ENCODE measurements at regions not wholly inside any gene's neighbourhood (a gene's known extent, or its start where the extent isn't known, plus 50 kb on each side); places are given as distances from the start of the nearest gene placed in this dataset.

DNA sequence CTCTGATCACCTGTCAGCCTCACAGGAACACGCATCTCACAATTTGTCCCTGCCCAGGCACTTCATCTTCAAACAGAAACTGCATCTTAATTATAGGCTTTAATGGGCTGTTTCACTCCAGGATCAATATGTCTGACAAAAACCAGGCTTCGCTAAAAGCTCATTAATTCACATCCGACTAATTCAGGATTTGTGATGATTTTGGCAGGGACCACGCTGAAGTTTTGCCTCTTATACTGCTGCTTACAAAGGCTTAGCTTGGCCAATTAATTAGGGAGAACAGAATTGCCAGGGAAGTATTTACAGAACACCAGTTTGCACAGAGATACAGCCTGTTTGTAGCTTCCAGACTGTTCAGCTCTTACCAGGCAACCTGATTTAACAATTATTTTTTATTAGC is 541.0 kb upstream of the SPTLC3 start:
- CTCF ChIA-PET = no interaction called here
- H3K4me3 Mint-ChIP-seq = no peak overlapping the region
- ATAC-seq (no peak), DNase-seq (ENCODE audit: low spot score) (no peak)
- peaks cover 16% of the 10 kb centered on the region for H3K4me1 Mint-ChIP-seq
- H3K27ac Mint-ChIP-seq = no peak overlapping the region
- TF ChIP-seq ZNF263 (CRISPR knock-in tag; IDR thresholded peaks at IDR 0.05; ENCODE audit: low read depth) (no peak), MXD4 (CRISPR knock-in tag; IDR thresholded peaks at IDR 0.05; ENCODE audit: borderline replicate concordance) (no peak), EMX1 (CRISPR knock-in tag; IDR thresholded peaks at IDR 0.05) (no peak), ZNF232 (CRISPR knock-in tag; IDR thresholded peaks at IDR 0.05) (no peak), GABPB1 (CRISPR knock-in tag; IDR thresholded peaks at IDR 0.05) (no peak), NFATC4 (CRISPR knock-in tag; IDR thresholded peaks at IDR 0.05) (no peak), KAT7 (CRISPR knock-in tag; IDR thresholded peaks at IDR 0.05; ENCODE audit: borderline replicate concordance) (no peak), RORB (CRISPR knock-in tag; IDR thresholded peaks at IDR 0.05) (no peak), NR3C1 (CRISPR knock-in tag; conservative IDR thresholded peaks at IDR 0.05; ENCODE audit: low read depth) (no peak)
- TF ChIP-seq, protein P1, sequence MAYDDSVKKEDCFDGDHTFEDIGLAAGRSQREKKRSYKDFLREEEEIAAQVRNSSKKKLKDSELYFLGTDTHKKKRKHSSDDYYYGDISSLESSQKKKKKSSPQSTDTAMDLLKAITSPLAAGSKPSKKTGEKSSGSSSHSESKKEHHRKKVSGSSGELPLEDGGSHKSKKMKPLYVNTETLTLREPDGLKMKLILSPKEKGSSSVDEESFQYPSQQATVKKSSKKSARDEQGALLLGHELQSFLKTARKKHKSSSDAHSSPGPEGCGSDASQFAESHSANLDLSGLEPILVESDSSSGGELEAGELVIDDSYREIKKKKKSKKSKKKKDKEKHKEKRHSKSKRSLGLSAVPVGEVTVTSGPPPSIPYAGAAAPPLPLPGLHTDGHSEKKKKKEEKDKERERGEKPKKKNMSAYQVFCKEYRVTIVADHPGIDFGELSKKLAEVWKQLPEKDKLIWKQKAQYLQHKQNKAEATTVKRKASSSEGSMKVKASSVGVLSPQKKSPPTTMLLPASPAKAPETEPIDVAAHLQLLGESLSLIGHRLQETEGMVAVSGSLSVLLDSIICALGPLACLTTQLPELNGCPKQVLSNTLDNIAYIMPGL (CRISPR knock-in tag; IDR thresholded peaks at IDR 0.05) = no peak
- TF ChIP-seq, protein P2, sequence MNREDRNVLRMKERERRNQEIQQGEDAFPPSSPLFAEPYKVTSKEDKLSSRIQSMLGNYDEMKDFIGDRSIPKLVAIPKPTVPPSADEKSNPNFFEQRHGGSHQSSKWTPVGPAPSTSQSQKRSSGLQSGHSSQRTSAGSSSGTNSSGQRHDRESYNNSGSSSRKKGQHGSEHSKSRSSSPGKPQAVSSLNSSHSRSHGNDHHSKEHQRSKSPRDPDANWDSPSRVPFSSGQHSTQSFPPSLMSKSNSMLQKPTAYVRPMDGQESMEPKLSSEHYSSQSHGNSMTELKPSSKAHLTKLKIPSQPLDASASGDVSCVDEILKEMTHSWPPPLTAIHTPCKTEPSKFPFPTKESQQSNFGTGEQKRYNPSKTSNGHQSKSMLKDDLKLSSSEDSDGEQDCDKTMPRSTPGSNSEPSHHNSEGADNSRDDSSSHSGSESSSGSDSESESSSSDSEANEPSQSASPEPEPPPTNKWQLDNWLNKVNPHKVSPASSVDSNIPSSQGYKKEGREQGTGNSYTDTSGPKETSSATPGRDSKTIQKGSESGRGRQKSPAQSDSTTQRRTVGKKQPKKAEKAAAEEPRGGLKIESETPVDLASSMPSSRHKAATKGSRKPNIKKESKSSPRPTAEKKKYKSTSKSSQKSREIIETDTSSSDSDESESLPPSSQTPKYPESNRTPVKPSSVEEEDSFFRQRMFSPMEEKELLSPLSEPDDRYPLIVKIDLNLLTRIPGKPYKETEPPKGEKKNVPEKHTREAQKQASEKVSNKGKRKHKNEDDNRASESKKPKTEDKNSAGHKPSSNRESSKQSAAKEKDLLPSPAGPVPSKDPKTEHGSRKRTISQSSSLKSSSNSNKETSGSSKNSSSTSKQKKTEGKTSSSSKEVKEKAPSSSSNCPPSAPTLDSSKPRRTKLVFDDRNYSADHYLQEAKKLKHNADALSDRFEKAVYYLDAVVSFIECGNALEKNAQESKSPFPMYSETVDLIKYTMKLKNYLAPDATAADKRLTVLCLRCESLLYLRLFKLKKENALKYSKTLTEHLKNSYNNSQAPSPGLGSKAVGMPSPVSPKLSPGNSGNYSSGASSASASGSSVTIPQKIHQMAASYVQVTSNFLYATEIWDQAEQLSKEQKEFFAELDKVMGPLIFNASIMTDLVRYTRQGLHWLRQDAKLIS (CRISPR knock-in tag; IDR thresholded peaks at IDR 0.05; ENCODE audit: borderline replicate concordance) = no peak
- TF ChIP-seq, protein P3, sequence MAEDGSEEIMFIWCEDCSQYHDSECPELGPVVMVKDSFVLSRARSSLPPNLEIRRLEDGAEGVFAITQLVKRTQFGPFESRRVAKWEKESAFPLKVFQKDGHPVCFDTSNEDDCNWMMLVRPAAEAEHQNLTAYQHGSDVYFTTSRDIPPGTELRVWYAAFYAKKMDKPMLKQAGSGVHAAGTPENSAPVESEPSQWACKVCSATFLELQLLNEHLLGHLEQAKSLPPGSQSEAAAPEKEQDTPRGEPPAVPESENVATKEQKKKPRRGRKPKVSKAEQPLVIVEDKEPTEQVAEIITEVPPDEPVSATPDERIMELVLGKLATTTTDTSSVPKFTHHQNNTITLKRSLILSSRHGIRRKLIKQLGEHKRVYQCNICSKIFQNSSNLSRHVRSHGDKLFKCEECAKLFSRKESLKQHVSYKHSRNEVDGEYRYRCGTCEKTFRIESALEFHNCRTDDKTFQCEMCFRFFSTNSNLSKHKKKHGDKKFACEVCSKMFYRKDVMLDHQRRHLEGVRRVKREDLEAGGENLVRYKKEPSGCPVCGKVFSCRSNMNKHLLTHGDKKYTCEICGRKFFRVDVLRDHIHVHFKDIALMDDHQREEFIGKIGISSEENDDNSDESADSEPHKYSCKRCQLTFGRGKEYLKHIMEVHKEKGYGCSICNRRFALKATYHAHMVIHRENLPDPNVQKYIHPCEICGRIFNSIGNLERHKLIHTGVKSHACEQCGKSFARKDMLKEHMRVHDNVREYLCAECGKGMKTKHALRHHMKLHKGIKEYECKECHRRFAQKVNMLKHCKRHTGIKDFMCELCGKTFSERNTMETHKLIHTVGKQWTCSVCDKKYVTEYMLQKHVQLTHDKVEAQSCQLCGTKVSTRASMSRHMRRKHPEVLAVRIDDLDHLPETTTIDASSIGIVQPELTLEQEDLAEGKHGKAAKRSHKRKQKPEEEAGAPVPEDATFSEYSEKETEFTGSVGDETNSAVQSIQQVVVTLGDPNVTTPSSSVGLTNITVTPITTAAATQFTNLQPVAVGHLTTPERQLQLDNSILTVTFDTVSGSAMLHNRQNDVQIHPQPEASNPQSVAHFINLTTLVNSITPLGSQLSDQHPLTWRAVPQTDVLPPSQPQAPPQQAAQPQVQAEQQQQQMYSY (CRISPR knock-in tag; IDR thresholded peaks at IDR 0.05) = no peak
- TF ChIP-seq, protein P4, sequence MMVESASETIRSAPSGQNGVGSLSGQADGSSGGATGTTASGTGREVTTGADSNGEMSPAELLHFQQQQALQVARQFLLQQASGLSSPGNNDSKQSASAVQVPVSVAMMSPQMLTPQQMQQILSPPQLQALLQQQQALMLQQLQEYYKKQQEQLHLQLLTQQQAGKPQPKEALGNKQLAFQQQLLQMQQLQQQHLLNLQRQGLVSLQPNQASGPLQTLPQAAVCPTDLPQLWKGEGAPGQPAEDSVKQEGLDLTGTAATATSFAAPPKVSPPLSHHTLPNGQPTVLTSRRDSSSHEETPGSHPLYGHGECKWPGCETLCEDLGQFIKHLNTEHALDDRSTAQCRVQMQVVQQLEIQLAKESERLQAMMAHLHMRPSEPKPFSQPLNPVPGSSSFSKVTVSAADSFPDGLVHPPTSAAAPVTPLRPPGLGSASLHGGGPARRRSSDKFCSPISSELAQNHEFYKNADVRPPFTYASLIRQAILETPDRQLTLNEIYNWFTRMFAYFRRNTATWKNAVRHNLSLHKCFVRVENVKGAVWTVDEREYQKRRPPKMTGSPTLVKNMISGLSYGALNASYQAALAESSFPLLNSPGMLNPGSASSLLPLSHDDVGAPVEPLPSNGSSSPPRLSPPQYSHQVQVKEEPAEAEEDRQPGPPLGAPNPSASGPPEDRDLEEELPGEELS (CRISPR knock-in tag; IDR thresholded peaks at IDR 0.05) = no peak
- TF ChIP-seq, protein P5, sequence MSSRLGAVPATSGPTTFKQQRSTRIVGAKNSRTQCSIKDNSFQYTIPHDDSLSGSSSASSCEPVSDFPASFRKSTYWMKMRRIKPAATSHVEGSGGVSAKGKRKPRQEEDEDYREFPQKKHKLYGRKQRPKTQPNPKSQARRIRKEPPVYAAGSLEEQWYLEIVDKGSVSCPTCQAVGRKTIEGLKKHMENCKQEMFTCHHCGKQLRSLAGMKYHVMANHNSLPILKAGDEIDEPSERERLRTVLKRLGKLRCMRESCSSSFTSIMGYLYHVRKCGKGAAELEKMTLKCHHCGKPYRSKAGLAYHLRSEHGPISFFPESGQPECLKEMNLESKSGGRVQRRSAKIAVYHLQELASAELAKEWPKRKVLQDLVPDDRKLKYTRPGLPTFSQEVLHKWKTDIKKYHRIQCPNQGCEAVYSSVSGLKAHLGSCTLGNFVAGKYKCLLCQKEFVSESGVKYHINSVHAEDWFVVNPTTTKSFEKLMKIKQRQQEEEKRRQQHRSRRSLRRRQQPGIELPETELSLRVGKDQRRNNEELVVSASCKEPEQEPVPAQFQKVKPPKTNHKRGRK (CRISPR knock-in tag; IDR thresholded peaks at IDR 0.05; ENCODE audit: borderline replicate concordance) = no peak
- TF ChIP-seq, protein P6, sequence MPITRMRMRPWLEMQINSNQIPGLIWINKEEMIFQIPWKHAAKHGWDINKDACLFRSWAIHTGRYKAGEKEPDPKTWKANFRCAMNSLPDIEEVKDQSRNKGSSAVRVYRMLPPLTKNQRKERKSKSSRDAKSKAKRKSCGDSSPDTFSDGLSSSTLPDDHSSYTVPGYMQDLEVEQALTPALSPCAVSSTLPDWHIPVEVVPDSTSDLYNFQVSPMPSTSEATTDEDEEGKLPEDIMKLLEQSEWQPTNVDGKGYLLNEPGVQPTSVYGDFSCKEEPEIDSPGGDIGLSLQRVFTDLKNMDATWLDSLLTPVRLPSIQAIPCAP (CRISPR knock-in tag; IDR thresholded peaks at IDR 0.05) = no peak
- TF ChIP-seq, protein P7, sequence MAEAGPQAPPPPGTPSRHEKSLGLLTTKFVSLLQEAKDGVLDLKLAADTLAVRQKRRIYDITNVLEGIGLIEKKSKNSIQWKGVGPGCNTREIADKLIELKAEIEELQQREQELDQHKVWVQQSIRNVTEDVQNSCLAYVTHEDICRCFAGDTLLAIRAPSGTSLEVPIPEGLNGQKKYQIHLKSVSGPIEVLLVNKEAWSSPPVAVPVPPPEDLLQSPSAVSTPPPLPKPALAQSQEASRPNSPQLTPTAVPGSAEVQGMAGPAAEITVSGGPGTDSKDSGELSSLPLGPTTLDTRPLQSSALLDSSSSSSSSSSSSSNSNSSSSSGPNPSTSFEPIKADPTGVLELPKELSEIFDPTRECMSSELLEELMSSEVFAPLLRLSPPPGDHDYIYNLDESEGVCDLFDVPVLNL (CRISPR knock-in tag; IDR thresholded peaks at IDR 0.05; ENCODE audit: borderline replicate concordance, low read depth) = no peak
- H3K9me3 Mint-ChIP-seq = peaks cover 9% of the 10 kb centered on the region; the same call in 1 of the 2 replicates
- H3K27me3 Mint-ChIP-seq (ENCODE audit: low read depth) = no peaks in the 10 kb centered on the region
- H3K36me3 Mint-ChIP-seq = no peaks in the 10 kb centered on the region
- POLR2A ChIA-PET = interaction anchor here (0.6 kb wide), 1 partner anchor 86 kb away, joined by 5 read pairs; no protein-coding TSS in a partner anchor

Measured in WTC11 (cell line).